ENCODE measurements at regions not wholly inside any gene's neighbourhood (a gene's known extent, or its start where the extent isn't known, plus 50 kb on each side); places are given as distances from the start of the nearest gene placed in this dataset.

DNA sequence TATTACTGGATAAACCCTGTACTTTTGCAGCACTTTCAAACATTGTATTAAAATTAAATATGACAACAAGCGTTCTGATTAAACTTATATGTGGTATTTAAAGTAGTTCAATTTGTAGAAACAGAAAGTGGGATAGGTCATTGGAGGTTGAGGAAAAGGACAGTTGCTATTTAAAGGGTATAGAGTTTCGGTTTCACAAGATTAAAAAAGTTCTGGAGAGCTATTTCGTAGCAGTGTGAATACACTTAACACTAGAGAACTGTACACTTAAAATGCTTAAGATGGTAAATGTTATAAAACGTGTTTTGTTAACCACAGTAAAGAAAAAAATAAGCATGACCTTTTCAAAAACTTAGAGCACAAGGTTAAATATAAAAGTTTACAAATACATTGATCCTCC lies 382.1 kb downstream of the BRINP1 start:
- CTCF ChIA-PET = no interaction called here
- POLR2A ChIA-PET = no interaction called here
- H3K4me1 ChIP-seq (ENCODE audit: control insufficient read depth, insufficient read depth, low read length) = no peaks in the 10 kb centered on the region
- H3K9me3 ChIP-seq (ENCODE audit: control insufficient read depth, insufficient read depth, low read depth, low read length) = no peaks in the 10 kb centered on the region
- H3K36me3 ChIP-seq (ENCODE audit: control insufficient read depth, insufficient read depth, low read length) = no peaks in the 10 kb centered on the region
- TF ChIP-seq SIN3A (IDR thresholded peaks at IDR 0.05; ENCODE audit: borderline replicate concordance, insufficient read depth, low read depth, low read length) (no peak), POLR2AphosphoS5 (IDR thresholded peaks at IDR 0.05; ENCODE audit: low read depth, low read length) (no peak)
- no peak overlapping the region for H3K27ac ChIP-seq (ENCODE audit: low read length)
- ATAC-seq (no peak), DNase-seq (ENCODE audit: low read depth, low spot score) (no peak)
- in situ Hi-C loops (cut with HindIII; ENCODE audit: low pct_unique_long_range_greater_than_20kb, low sequenced_read_pairs) (no loop called here), intact Hi-C loops (cut with micrococcal nuclease; ENCODE audit: unreplicated experiment) (no loop called here)
- H3K27me3 ChIP-seq (ENCODE audit: control insufficient read depth, insufficient read depth, low read length) = no peaks in the 10 kb centered on the region
- no peak overlapping the region for H3K4me3 ChIP-seq (ENCODE audit: low read depth in 2 of 2, low read length in 2 of 2)
- BruUV-seq (replicated peaks) = no TSS peak

- Histone ChIP-seq H3K4me1 (ENCODE audit: control insufficient read depth, insufficient read depth, low read length) (no peaks in the 10 kb centered on the region), H3K27me3 (ENCODE audit: control insufficient read depth, insufficient read depth, low read length) (no peaks in the 10 kb centered on the region), H3K9me3 (ENCODE audit: control insufficient read depth, insufficient read depth, low read depth, low read length) (no peaks in the 10 kb centered on the region), H3K36me3 (ENCODE audit: control insufficient read depth, insufficient read depth, low read length) (no peaks in the 10 kb centered on the region), H3K27ac (ENCODE audit: low read length) (no peak overlapping the region), H3K4me3 (ENCODE audit: low read depth in 2 of 2, low read length in 2 of 2) (no peak overlapping the region)
- intact Hi-C loops (cut with micrococcal nuclease; ENCODE audit: unreplicated experiment) (no loop called here), in situ Hi-C loops (cut with HindIII; ENCODE audit: low pct_unique_long_range_greater_than_20kb, low sequenced_read_pairs) (no loop called here)
- no peak for ATAC-seq
- ChIA-PET CTCF (no interaction called here), POLR2A (no interaction called here)
- no TSS peak for BruUV-seq (replicated peaks)
- no peak for DNase-seq (ENCODE audit: low read depth, low spot score)
- TF ChIP-seq CTCF (IDR thresholded peaks at IDR 0.05) = no peak
Measured at GRCh38 chr9:118990949-118991348, 378.3 kb downstream of the BRINP1 start.

- intact Hi-C loops (cut with micrococcal nuclease; ENCODE audit: unreplicated experiment) (no loop called here), in situ Hi-C loops (cut with HindIII; ENCODE audit: low pct_unique_long_range_greater_than_20kb, low sequenced_read_pairs) (no loop called here)
- no peak for DNase-seq (ENCODE audit: low read depth, low spot score)
- no peaks in the 10 kb centered on the region for H3K4me1 ChIP-seq (ENCODE audit: control insufficient read depth, insufficient read depth, low read length)
- TF ChIP-seq SIN3A (IDR thresholded peaks at IDR 0.05; ENCODE audit: borderline replicate concordance, insufficient read depth, low read depth, low read length) (no peak), POLR2AphosphoS5 (IDR thresholded peaks at IDR 0.05; ENCODE audit: low read depth, low read length) (no peak), CTCF (IDR thresholded peaks at IDR 0.05) (no peak), REST (IDR thresholded peaks at IDR 0.05; ENCODE audit: insufficient read depth in 1 of 2, low read depth in 2 of 2, low read length in 1 of 2) (no peak), TCF7L2 (IDR thresholded peaks at IDR 0.05; ENCODE audit: low read depth, low read length) (no peak)
- no peak overlapping the region for H3K27ac ChIP-seq (ENCODE audit: low read length)
- no peaks in the 10 kb centered on the region for H3K9me3 ChIP-seq (ENCODE audit: control insufficient read depth, insufficient read depth, low read depth, low read length)
- H3K27me3 ChIP-seq (ENCODE audit: control insufficient read depth, insufficient read depth, low read length) = no peaks in the 10 kb centered on the region
- BruUV-seq (replicated peaks) = no TSS peak
- POLR2A ChIA-PET = no interaction called here
- no peak for ATAC-seq
- H3K4me3 ChIP-seq (ENCODE audit: low read depth in 2 of 2, low read length in 2 of 2) = no peak overlapping the region
- H3K36me3 ChIP-seq (ENCODE audit: control insufficient read depth, insufficient read depth, low read length) = no peaks in the 10 kb centered on the region
- CTCF ChIA-PET = no interaction called here
Measured at GRCh38 chr9:118991366-118992285, 377.6 kb downstream of the BRINP1 start.

Measured in Panc1 (cell line).